Thyroid gland (tissue), 4 donors: ENCODE measurements at regions not wholly inside any gene's neighbourhood (a gene's known extent, or its start where the extent isn't known, plus 50 kb on each side); places are given as distances from the start of the nearest gene placed in this dataset.

ENCODE experiments used
- DNase-seq, 2 donors: peaks; one replicate each; pipeline ENCODE4 v3.0.0-alpha.2; 2019
- H3K27ac ChIP-seq, 3 donors: fragments of 200-600 bp; sonication (generic); 1 replicate in 2 of 3; 2 replicates in 1 of 3; pipeline ENCODE4 v1.5.1; 2016 to 2019; ENCODE audit warnings: mild to moderate bottlenecking in 1 of 3, moderate library complexity in 1 of 3
- H3K27me3 ChIP-seq: fragments of 200-600 bp; sonication (generic); one replicate; pipeline ENCODE4 v1.5.1; 2019
- H3K36me3 ChIP-seq, 2 donors: fragments of 200-600 bp; sonication (generic); one replicate each; pipeline ENCODE4 v1.5.1; 2016 to 2019
- H3K4me1 ChIP-seq, 2 donors: fragments of 200-600 bp; sonication (generic); one replicate each; pipeline ENCODE4 v1.5.1; 2017 to 2019
- H3K4me3 ChIP-seq, 3 donors: fragments of 200-600 bp; sonication (generic); replicated peaks in 1 of 3; 1 replicate in 2 of 3; 2 replicates in 1 of 3; pipeline ENCODE4 v1.5.1; 2016; ENCODE audit warnings: mild to moderate bottlenecking in 1 of 3
- H3K9me3 ChIP-seq: fragments of 200-600 bp; sonication (generic); one replicate; pipeline ENCODE4 v1.5.1; 2017
- POLR2A ChIP-seq, 2 donors: fragments of 450-650 bp; IDR thresholded peaks; one replicate each; pipeline ENCODE4 v1.6.1; 2017; ENCODE audit warnings: antibody characterized with exemption in 2 of 2, mild to moderate bottlenecking in 2 of 2, moderate library complexity in 1 of 2
- WGBS, 2 donors: methylation state at CpG; one replicate each; pipeline ENCODE4 v1.1.5; 2017; 5-methylcytosine and 5-hydroxymethylcytosine counted together
- intact Hi-C: fragments of 100-400 bp; cut with DNase I; formaldehyde crosslinking; loops from one replicate; pipeline ENCODE4 v1.15.1; 2023
- TF ChIP-seq, protein P1 (sequence below), 6 experiments: fragments of 200-600 bp in 3 of 6; fragments of 450-650 bp in 3 of 6; sonication (generic) in 3 of 6; IDR thresholded peaks; one replicate each; pipeline ENCODE4 v1.5.1; 2016 to 2019; ENCODE audit warnings: antibody characterized with exemption in 6 of 6, mild to moderate bottlenecking in 2 of 6, inconsistent platforms in 1 of 6, moderate library complexity in 1 of 6

DNA sequence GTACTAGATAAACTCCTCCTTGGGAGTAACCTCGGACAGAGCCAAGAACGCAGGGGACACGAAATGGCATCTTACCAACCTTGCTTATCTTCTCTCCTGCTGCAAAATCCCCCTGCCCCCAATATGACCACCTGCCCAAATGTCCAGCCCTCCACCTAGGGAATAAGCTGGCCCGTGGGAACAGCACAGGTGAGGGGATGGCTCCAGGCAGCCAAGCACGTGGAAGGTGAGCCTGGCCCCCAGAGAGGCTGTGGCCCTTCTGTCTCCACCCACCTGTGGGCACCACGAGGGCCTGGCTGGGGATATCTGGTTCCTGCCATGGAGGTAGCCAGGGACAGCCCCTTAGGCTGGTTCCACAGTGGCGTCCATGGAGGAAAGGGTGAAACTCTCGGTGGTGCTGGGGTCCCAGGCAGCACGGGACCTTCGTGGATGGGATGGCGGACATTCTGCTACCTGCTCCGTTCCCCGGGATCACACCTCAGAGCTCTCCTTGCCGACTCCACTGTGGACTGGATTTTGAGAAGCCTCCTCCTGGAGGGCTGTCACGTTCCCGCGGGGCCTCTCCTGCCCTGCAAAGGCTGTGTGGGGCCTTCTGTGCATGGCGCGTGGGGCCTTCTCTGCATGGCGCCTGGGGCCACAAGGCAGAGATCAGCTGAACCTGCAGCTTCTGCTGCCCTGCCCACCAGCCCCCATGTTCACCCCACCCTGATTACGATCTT is 388.5 kb upstream of the TNRC6C start:
- no peaks in the 10 kb centered on the region for H3K27me3 ChIP-seq
- no peak overlapping the region for H3K27ac ChIP-seq
- no peaks in the 10 kb centered on the region for H3K36me3 ChIP-seq
- WGBS, 2 donors: 89% methylated on average over 20 to 21 of the region's 21 CpGs
- intact Hi-C loops: no loop called here
- no peak for DNase-seq
- peaks cover 0 to 7% of the 10 kb centered on the region in 2 donors for H3K4me1 ChIP-seq
- no peak for TF ChIP-seq POLR2A (IDR thresholded peaks at IDR 0.05)
- TF ChIP-seq, protein P1, sequence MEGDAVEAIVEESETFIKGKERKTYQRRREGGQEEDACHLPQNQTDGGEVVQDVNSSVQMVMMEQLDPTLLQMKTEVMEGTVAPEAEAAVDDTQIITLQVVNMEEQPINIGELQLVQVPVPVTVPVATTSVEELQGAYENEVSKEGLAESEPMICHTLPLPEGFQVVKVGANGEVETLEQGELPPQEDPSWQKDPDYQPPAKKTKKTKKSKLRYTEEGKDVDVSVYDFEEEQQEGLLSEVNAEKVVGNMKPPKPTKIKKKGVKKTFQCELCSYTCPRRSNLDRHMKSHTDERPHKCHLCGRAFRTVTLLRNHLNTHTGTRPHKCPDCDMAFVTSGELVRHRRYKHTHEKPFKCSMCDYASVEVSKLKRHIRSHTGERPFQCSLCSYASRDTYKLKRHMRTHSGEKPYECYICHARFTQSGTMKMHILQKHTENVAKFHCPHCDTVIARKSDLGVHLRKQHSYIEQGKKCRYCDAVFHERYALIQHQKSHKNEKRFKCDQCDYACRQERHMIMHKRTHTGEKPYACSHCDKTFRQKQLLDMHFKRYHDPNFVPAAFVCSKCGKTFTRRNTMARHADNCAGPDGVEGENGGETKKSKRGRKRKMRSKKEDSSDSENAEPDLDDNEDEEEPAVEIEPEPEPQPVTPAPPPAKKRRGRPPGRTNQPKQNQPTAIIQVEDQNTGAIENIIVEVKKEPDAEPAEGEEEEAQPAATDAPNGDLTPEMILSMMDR (IDR thresholded peaks at IDR 0.05): no peak
- H3K9me3 ChIP-seq: no peaks in the 10 kb centered on the region
- H3K4me3 ChIP-seq: no peak overlapping the region

- H3K4me3 ChIP-seq: no peak overlapping the region
- peaks cover 0 to 7% of the 10 kb centered on the region in 2 donors for H3K4me1 ChIP-seq
- TF ChIP-seq, protein P1 (IDR thresholded peaks at IDR 0.05): no peak
- TF ChIP-seq POLR2A (IDR thresholded peaks at IDR 0.05): no peak
- intact Hi-C loops: no loop called here
- no peaks in the 10 kb centered on the region for H3K27me3 ChIP-seq
- H3K27ac ChIP-seq: no peak overlapping the region
- WGBS, 2 donors: 95 to 100% methylated on average over 3 to 6 of the region's 7 CpGs
- no peaks in the 10 kb centered on the region for H3K36me3 ChIP-seq
- H3K9me3 ChIP-seq: no peaks in the 10 kb centered on the region
- no peak for DNase-seq
These were observed 388.0 kb upstream of the TNRC6C start for GRCh38 chr17:77570565-77570898.

- Histone ChIP-seq H3K27ac (no peak overlapping the region), H3K4me1 (peaks cover 0 to 7% of the 10 kb centered on the region in 2 donors), H3K9me3 (no peaks in the 10 kb centered on the region), H3K27me3 (no peaks in the 10 kb centered on the region), H3K36me3 (no peaks in the 10 kb centered on the region), H3K4me3 (no peak overlapping the region)
- no peak for TF ChIP-seq POLR2A (IDR thresholded peaks at IDR 0.05)
- TF ChIP-seq, protein P1 (IDR thresholded peaks at IDR 0.05): no peak
- no peak for DNase-seq
- intact Hi-C loops: no loop called here
- WGBS, 2 donors: 49 to 53% methylated on average over 34 to 35 of the region's 35 CpGs
These were observed 387.1 kb upstream of the TNRC6C start for GRCh38 chr17:77571155-77571981.

DNA sequence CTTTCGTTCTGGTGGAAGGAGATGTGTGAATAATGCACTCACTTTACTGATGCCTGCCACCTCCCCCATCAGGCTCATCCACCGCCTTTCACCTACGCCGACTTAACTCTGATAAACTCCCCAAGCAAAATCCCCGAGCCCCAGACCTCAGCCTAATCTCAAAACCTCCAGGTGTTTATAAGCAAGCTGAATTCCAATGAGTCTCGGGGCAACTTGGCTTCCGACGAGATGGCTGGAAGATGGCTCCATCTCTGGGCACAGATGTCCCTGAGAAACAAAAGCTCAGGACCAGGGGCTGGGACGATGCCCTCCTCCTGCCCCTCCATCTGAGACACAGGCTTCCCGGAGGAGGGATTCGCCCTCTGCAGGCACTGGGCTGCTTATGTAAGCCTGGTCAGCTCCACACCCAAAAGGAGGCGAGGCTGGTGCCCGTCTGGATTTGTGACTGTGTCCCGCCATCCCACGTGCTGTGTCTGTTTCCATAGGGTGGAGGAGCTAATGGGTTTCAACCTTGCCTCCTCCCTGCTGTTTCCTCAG is 386.4 kb upstream of the TNRC6C start:
- Histone ChIP-seq H3K27me3 (no peaks in the 10 kb centered on the region), H3K27ac (no peak overlapping the region), H3K9me3 (no peaks in the 10 kb centered on the region), H3K36me3 (no peaks in the 10 kb centered on the region), H3K4me1 (peaks cover 0 to 5% of the 10 kb centered on the region in 2 donors), H3K4me3 (no peak overlapping the region)
- no peak for DNase-seq
- 50 to 52% methylated on average over 15 of the region's 15 CpGs for WGBS, 2 donors
- intact Hi-C loops: no loop called here
- TF ChIP-seq POLR2A (IDR thresholded peaks at IDR 0.05): no peak
- TF ChIP-seq, protein P1 (IDR thresholded peaks at IDR 0.05): no peak

DNA sequence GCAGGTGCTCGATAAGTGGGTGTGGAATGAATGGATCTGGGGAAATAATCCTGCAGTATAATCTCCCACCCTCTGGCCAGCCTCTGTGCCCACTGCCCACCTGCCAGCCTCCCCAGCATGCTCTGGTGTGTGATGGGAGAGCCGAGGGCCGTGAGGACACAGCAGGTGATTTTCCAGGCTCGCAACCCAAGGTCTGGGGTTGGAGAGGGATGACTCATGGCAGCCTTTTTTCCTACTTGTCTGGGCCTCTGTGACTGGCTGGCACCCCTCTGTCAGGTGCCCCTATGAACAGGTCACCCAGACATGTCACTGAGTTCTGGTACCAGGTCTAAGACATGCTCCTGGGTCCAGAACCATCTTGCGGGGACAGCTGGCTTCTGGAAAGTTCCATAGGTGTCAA is 385.7 kb upstream of the TNRC6C start:
- WGBS, 2 donors: 88 to 100% methylated on average over 1 to 4 of the region's 5 CpGs
- TF ChIP-seq, protein P1 (IDR thresholded peaks at IDR 0.05): no peak
- no peak for TF ChIP-seq POLR2A (IDR thresholded peaks at IDR 0.05)
- H3K4me3 ChIP-seq: no peak overlapping the region
- no peak overlapping the region for H3K27ac ChIP-seq
- no peaks in the 10 kb centered on the region for H3K9me3 ChIP-seq
- H3K36me3 ChIP-seq: no peaks in the 10 kb centered on the region
- intact Hi-C loops: no loop called here
- H3K27me3 ChIP-seq: no peaks in the 10 kb centered on the region
- no peak for DNase-seq
- H3K4me1 ChIP-seq: no peaks in the 10 kb centered on the region
